ENCODE measurements at regions not wholly inside any gene's neighbourhood (a gene's known extent, or its start where the extent isn't known, plus 50 kb on each side); places are given as distances from the start of the nearest gene placed in this dataset.

DNA sequence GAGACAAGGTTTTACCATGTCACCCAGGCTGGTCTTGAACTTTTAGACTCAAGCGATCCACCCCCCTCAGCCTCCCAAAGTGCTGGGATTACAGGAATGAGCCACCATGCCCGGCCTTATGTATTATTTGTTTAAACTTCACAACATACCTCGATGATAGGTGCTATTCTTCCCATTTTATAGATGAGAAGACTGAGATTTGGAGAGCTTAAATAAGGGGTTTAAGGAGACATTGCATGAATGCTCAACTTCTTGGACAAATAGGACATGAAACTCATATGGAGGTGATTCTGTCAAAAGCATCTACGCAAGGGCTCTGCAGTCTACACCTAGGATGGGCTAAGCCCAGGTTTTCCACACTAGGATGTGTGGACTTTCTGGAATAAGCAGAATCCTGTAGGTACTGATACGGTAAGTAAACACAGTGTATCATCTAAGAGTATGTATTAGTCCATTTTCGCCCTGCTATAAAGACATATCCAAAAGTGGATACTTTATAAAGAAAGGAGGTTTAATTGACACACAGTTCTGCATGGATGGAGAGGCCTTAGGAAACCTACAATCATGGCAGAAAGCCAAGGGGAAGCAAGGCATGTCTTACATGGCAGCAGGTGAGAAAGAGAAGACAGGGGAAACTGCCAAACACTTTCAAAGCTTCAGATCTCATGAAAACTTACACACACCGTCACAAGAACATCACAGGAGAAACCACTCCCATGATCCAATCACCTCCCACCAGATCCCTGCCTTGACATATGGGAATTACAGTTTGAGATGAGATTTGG lies 62.8 kb upstream of the CAPRIN1 start:
- TF ChIP-seq SPI1 (IDR thresholded peaks at IDR 0.05; ENCODE audit: borderline replicate concordance, low read depth): no peak
- TF ChIP-seq, protein P1, sequence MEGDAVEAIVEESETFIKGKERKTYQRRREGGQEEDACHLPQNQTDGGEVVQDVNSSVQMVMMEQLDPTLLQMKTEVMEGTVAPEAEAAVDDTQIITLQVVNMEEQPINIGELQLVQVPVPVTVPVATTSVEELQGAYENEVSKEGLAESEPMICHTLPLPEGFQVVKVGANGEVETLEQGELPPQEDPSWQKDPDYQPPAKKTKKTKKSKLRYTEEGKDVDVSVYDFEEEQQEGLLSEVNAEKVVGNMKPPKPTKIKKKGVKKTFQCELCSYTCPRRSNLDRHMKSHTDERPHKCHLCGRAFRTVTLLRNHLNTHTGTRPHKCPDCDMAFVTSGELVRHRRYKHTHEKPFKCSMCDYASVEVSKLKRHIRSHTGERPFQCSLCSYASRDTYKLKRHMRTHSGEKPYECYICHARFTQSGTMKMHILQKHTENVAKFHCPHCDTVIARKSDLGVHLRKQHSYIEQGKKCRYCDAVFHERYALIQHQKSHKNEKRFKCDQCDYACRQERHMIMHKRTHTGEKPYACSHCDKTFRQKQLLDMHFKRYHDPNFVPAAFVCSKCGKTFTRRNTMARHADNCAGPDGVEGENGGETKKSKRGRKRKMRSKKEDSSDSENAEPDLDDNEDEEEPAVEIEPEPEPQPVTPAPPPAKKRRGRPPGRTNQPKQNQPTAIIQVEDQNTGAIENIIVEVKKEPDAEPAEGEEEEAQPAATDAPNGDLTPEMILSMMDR (IDR thresholded peaks at IDR 0.05; ENCODE audit: insufficient read depth, low read length): no peak
- TF ChIP-seq POLR2AphosphoS5 (IDR thresholded peaks at IDR 0.05; ENCODE audit: low read depth): no peak

Data from HL-60 (cell line).